Superior temporal gyrus (tissue), 1 donor: ENCODE measurements at regions not wholly inside any gene's neighbourhood (a gene's known extent, or its start where the extent isn't known, plus 50 kb on each side); places are given as distances from the start of the nearest gene placed in this dataset.

Experiments
- DNase-seq: peaks from one replicate; pipeline ENCODE4 v3.0.0-alpha.2; 2016; ENCODE audit errors: extremely low spot score

DNA sequence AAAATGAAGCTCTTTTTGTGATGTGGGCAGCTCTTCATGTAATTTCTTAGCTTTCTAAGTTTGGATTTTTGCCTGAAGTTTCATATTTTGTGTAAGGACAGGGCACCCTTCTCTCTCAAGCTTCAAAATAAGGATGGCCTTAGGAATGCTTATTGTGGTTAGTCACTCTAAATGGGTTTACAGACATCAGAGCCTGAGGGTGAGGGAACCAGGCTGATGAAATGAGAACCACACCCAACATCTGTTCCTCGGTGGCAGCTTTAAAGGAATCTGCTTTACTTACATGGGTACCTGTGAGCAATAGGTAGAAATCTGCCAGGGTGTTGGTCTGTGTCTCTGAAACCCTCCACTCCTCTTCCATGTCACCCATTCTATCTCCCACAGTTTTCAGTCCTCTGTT is 174.3 kb downstream of the EMX2 start:
- no peak for DNase-seq

DNA sequence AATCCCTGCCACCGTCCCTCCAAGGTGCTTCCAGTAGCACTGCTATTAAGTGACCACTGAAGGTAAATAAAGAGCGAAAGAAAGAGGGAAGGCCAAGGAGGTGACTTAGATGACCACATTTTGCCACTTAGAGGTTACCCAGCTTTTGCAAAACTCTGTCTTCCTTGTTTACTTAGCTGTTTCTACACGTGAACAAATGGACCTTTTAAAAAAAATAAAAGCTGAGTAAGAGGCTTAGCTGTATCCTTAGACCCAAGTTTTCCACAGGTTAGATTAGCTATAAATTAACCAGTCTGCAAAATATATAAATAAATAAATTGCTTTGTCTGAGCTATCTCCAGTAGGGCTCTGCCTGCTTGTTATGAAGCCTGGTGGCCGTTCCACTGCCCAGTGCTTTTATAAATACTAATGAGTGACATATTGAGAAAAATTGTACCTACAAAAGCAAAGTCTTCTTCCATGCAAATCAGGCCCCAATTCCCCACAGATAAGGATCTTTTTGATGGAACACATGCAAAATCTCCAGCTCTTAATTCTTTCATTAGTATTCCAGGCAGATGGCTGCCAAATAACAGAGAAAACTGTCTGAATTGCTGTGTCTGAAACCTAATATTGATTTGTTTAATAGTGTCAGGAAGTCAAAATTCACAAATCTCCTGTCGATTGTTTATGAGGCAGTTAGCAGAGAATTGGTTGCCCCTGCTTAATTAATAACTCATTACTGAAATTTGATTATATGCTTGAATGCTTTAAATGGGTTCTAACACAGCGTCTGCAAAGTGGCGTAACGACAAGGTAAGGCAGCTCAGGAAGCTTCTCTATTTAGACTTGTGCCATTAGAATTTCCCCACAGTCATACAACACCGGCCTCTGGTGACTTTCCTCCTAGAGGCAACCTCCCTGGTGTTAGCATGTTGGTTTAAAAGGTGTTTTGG is 176.7 kb downstream of the EMX2 start:
- no peak for DNase-seq

DNA sequence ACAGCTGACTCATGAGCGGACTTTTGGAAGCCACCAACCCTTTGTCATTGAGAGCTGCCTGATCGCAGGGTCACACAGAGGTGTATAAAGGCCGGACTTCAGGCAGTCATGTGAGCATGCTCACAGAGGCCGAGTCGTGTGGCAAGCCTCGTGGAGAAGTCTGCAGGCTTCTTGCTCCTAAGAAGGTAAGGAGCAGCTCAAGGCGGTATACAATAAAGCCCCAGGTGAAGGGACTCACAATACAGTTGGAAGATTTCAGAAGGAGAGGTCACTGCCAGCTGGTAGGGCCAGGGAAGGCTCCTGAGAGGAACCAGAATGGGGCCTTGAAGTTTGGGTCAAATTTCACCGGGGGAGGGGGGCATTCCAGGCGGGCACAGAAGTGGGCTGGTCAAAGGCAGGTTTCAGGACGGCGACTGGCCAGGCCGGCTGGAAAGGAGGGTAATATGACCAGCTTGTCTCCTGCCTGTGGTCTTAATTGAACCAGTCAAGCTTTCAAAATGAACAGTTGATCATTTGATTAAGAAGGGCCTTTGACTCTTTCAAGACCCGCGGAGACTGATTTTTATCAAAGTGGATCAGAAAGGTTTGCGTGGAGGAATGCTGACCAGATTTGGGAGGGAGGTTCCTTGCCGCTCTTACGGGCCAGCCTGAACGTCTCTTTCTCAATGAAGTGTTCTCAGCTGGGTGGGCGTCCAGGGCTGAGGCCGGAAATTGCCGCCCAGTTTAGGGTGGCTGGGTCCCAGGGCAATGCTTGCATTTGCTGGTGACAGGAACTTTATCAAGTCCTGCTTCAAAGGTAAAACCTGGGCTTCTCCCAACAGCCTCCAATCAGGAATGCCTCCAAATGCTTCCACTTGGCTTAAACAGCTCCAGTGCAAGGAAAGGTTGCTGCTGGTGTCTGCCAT is 178.6 kb downstream of the EMX2 start:
- no peak for DNase-seq

DNA sequence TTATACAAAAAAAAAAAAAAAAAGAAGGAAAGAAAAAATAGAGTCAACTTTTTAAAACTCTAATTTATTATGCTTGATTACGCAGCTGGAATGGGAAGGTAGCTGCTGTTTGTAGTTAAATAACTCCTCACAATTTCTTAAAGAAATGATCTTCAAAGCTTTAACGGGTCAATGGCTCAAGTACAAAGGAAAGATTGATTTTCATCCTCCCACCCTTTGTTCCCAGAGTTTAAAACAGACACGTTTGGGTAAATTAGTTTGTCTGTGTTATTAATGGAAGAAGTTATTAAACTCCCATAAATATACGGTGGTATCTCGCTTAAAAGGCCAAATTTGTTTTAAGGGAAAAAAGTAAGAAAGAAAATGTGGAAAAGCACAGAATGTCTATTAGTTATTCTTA is 179.3 kb downstream of the EMX2 start:
- DNase-seq: no peak

DNA sequence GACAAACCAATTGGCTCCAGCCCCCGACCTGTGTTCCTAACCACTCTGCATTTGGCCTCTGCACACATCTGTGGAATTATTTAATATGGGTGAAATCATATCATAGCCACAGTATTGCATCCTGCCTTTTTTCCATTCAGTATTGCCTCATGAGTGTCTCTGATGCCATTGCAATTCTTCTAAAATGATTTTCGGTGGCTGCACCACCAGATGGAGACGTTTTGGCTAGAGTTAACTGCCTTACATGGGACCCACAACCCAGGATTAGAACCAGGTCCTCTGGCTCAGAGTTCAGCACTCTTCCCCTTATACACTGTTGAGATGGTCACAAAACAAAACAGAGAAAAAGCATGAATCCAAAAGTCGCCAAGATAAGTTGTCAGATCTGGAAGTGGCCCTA is 180.8 kb downstream of the EMX2 start:
- DNase-seq: no peak

DNA sequence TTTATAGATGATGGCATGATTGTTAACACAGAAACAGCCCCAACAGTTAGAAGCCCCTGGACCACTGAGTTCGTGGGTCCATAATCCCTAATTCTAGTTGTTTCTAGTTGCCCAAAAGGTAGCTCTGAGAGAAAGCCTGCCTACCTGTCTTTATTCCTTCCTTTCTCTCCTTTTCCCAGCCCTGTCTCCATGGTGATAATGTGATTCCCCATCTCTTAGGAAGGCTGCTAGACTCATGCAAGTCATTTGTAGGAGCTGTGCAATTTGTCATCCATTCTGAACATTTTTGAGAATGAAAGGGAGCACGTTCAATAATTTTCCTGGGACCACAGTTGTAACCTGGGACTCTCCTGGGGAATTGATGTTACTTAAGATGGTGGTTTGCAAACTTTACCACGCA is 183.4 kb downstream of the EMX2 start:
- DNase-seq: no peak

DNA sequence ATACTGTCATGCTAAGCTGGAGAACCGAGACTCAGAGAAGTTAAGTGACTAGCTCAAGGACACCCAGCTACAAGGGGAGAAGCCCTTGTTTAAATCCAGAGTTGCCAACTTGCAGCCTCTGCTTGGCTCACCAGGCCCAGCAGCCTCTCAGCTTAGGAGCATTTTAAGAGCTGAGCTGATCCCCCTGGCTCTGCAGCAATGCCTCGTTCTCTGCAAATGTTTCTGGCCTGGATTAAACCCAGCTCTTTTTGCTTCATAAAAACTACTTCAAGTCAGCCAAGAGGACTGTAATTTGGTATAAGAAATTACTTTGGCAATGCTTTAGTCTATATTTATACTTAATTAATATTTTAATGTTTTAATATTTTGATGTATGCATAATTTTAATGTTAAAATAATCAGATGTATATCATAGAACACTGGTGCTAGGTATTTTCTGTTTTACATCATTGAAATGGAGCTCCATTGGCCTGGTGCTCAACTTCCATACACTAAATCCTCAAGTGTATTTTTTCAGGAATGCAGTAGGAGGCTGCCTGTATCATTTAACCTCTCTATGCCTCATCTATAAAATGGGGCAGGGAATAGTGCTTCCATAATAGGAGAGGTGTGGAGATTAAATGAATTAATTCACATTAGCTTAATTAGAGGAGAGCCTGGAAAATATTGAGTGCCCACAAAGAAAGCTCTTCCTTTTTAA is 184.2 kb downstream of the EMX2 start:
- DNase-seq: no peak

DNA sequence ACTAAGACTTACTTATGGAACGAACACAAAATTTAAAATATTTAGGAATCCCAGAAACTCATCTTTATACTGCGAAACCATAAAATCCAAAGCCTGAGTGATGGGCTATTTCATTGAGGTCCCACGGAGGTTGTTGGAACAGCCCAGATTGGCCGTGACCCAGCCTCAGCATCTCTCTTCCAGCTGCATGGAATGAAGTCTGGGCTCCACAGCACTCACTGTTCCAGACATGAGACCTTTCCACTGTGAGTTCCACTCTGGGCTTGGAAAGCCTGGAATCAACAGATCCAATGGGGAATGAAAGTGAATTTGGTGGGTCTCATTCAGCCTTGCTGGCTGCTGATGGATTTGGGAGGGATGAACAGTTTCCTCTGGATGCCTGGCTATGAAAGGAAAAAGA is 184.9 kb downstream of the EMX2 start:
- no peak for DNase-seq

DNA sequence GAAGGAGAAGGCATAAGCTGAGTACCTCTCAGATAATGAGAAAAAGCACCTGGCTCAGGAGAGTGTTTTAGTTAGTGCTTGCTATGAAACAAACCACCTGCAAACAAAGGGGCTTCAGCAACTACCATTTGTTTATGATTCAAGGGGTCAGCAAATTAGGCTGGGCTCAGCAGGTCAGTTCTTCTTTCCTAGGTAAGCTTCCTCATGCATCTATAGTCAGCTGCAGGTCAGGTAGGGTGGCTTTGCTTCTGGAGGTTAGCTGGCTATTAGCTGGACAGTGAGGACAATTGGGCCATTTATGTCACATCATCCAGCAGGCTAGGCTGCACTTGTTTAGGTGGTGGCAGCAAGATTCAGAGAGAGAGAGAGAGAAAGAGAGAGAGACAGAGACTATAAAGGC is 185.5 kb downstream of the EMX2 start:
- DNase-seq: no peak

DNA sequence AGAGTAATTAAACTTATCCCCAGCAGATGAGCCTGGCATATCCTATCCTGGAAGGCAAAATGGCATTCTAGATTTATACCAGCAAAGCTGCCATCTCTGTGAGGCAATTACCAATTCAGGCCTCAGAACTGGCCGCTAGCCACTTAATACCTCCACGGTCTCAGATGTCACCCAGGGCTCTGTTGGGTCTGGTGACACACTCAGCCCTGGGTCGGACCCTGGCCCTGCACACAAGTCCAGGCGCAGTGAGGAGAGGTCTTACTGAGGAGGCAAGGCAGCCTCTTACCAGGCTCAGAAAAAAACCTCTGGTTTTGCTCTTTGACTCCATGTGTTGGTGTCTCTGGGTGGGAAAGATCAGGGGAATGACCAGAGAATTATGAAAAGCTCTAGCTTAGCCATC is 186.6 kb downstream of the EMX2 start:
- no peak for DNase-seq

DNA sequence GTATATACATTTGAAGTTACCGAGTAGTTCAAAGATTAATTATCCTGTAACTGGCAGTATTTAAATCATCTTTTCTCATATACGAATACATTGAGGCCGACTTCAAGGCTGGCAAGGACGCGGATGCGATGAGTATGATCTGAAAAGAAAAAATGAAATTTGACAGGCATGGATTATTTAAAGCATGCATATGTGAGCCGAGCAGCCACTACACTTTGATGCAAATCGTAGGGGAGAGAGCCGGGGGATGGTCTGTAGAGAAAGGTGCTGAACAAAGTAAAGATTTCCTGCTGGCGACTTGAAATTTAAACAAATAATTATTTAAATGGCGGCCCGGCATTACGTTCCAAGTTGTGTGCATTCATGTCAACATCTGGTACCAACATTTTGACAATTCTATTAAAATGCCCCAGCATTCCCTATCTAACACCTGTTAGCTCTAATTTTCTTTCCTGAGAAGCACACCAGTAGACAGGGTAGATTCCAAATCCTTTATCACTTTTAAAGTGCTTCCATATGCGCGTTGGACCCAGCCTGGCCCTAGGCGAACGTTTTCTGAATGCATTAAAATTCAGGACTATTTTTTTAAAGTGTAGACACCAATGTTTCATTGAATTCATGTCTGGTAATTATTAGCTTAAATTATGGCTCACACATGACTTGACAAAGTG is 188.7 kb downstream of the EMX2 start:
- DNase-seq: no peak

DNA sequence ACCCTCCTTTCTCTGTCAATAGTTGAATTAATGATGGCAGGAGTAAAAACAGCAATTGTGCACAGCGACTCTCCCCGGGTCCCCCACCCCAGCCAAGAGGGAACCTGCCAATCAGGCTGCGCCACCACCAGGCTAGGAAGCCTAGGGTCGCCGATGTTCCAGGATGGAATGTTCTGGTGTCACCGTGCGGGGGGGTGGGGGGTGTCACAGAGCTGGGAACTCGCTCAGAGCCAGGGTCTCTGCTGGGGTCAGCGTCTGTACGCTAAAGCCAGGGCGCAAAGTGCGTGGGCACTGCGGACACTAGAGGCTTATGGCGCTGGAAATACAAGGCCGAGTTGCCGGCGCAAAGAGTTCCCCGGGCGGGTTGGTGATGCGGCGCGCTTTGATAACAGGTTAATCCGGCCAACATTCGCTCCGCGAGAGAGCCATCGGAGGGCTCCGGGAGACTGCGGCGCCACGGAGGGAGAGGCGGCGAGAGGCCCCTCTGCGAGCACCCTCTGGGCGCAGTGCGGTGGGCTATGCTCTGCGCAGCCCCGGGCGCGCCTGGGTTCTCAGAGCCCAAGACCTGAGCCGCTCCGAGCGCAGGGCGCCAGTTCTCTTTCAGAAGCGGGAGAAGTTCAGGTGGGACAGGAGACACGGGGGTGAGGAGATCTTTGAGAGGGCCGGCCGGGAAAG is 192.3 kb downstream of the EMX2 start:
- no peak for DNase-seq

DNA sequence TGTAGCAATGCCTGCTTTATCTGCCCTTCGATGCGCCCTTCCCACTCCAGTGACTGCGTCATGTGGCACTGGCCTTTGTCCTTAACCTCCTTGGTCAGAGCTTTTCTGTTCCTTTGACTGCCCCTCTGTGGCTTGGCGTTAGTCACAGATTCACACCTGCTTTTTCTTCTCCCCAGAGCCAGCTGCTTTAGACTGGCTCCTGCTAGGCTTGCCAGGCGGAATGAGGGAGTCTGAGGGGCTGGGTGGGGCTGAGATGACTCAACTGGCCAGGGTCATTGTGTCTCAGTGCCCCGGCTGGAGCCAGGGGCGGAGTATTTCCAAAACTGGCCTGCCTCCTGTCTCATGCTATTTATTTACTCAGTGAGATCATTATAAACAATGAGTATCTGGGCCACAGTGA is 194.1 kb downstream of the EMX2 start:
- no peak for DNase-seq

DNA sequence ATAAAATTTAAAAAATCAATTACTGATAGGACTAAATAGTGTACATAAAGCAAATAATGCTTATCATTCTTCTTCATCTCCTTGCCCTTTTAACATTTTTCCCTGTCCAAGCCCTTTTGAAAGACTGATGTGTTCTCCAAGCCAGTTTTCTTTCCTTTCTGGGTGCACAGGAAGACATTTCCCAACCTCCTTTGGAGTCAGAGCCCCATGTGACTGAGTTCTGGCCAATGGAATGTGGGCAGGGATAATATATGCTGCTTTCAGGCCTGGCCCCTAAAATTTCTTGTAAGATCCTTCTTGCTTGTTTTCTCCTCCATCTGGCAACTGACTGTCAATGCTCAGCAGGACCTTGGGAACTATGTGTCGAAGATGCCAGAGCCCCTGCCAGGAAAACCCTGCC is 197.5 kb downstream of the EMX2 start:
- DNase-seq: no peak

DNA sequence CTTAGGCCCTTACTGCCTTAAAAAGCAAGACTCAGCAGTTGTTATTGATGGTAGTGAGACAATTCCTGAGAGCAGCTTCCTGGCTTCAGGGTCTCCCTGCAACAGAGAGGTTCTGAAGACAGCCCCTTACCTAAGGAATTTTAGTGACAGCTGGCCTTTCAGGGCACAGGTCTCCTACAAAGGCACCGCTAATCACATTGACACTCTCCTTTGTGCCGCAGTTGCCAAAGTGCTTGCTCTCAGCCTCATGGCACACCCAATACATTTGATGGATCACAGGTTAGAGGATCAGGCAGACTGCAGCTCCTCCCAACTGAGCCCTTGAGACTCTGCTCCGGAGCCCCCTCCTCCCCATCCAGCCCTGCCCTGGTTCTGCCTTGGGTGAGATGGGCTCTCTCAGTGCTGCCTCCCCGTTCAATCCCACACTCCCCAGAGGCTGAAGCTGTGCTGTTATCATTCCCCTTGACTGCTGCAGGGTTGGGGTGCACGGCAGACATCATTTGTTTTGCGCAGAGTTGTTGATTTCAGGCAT is 198.2 kb downstream of the EMX2 start:
- no peak for DNase-seq

DNA sequence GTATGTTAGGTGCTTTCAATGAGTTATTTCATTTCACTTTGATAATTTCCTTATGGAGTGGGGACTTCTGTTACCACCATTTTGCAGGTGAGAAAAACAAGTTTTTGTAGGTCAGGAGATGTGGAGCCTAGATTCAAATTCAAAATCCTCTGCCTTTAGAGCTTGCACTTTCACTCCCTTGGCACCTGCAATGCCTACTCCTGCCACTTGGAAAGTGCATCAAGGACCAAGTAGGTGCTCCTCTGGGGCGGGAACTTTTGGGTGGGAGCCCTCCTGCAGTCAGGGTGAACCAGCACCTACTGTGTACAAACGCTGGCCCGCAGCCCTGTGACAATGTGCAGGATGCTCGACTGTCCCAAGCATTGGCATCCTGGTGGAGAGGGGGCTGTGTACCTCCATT is 199.0 kb downstream of the EMX2 start:
- no peak for DNase-seq

DNA sequence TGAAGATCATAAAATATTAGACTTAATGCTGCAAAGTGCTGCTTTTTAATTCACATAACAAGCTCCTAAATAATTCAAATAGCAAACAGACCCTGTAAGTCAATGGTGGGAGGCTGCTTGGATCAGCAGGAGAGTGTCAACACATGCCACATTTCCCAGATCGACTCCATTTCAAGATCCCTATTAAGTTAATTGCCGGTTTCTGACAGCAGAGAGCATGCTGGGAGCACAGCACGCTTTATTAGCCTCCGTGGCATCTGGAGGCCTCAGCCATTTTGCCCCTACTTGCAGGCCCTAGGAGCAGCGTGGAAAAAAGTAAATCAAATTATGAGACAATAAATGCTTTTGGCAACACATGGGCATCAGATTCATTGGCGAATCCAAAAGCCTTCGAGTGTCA is 201.0 kb downstream of the EMX2 start:
- DNase-seq: no peak

DNA sequence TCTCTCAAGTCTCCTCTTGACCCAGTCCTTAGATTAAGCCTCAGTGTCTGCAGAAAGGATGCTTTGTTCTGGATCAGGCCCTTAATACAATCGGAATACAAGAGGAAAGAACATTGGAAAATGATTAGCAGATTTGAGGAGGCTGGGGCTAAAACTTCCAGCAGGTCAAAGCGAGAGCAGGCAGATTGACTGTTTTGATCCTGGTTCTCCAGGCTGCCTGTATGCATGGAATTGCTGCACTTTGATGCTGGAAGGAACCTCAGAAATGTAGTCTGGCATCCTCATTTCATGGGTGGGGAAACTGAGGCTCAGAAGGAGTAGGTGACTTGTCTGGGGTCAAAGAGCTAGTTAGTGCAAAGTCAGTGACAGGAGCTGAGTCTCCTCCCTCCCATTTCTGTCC is 202.8 kb downstream of the EMX2 start:
- DNase-seq: no peak

DNA sequence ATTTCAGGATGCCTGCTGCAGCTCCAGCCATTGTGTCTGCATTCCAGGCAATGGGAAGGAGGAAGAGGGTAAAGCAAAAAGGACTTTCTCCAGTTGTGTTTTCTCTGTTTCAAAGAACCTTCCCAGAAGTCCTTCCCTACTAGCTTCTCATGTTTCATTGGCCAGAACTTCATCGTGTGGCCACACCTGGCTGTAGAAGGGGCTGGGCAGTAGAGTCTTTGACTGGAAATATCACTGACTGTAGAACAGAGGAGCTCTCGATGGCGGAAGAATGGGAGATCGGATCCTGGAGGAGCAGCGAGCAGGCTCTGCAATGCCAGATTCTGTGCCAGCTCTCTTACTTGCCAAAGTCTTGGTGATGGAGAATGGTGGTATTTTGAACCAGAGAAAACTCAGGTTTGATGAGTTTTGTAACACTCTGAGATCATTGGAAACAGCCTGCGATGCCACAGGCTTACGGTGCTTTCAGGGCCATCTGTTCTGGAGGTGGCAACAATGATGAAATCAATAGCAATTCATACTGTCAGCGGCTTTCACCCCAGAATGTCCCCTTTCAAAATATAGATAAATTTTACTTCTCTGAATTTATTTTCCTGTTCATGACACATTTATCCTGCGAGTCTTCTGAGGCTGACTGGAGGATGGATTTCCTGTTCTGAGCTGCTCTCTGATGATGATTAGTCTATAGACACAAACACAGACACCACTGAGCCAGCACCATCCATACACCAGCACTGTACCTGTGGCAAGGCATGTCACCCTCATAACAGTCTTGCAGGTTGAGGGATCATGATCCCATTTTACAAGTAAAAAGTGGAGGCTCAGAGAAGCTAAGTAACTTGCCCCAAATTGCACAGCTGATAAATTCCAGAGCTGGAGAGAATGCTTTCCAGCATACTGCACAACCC is 204.2 kb downstream of the EMX2 start:
- peak; percentile 10 for DNase-seq

DNA sequence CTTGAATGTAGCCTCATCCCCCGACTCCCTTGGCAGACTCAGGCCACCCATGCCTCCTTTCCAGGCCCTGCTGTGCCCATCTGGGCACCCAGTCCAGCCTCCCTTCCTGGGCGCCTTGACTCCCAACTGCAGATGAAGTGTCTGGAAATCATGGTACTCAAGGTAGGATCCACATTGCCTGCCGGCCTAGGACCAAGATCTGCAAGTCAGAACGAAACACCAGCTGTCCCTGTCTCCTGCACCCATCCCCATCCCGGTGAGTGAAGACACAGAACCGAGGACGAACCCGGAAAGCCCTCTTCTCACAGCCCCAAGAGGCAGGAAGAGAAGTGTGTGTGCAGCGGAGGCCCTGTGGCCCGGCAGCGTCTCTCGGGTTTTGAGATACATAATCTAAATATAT is 205.1 kb downstream of the EMX2 start:
- no peak for DNase-seq
